SW480 (cell line): ENCODE measurements at regions not wholly inside any gene's neighbourhood (a gene's known extent, or its start where the extent isn't known, plus 50 kb on each side); places are given as distances from the start of the nearest gene placed in this dataset.
"Not testable (repeated sequence)": the region's sequence is repeated elsewhere in the genome, so short reads cannot be mapped to it uniquely, and the experiment has no call there.

Source experiments
- DNase-seq: peaks from one replicate; pipeline ENCODE4 v3.0.0-alpha.2; 2016; ENCODE audit warnings: low spot score

- DNase-seq, result no peak
Observed at GRCh38 chr9:96064826-96065481, 189.5 kb downstream of the ERCC6L2 start.

DNA sequence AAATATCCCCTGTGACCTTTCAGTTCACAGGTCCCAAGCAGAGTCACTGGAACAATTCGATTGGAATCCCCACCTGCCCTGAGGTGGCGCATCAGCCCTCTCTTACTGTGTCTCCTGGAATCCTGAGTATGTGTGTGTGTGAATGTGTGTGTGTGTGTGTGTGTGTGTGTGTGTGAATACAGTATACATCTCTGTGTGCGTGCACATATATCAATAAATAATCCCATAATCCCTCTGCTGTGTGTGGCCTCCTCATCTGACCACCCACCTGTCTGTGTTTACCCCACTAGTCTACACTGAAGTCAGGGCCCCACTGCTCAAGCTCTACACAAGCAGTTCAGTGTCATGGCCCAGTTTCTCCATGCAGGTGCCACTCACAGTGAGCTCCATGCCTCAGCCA, 187.4 kb downstream of the ERCC6L2 start:
- DNase-seq, result no peak

- DNase-seq, result no peak
Observed at GRCh38 chr9:96062031-96062430, 186.5 kb downstream of the ERCC6L2 start.

GRCh38 chr9:96061293-96061987, 185.9 kb downstream of the ERCC6L2 start:
- DNase-seq, result peak; percentile 33

DNA sequence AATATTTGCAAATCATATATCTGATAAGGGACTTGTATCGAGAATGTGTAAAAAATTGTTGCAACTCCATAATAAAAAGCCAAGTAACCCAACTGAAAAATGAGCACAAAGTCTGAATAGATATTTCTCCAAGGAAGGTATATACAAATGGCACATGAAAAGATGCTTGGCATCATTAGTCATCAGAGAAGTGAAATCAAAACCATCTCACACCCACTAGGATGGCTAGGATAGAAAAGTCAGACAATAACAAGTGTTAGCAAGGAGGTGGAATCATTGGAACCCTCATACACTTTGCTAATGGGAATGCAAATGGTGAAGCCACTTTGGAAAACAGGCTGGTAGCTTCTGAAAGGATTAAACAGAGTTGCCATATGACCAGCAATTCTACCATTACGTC, 182.7 kb downstream of the ERCC6L2 start:
- no peak for DNase-seq

GRCh38 chr9:96057155-96057554, 181.7 kb downstream of the ERCC6L2 start:
- peak; percentile 20 for DNase-seq

- DNase-seq, result no peak
Observed at GRCh38 chr9:96056226-96056625, 180.7 kb downstream of the ERCC6L2 start.

DNA sequence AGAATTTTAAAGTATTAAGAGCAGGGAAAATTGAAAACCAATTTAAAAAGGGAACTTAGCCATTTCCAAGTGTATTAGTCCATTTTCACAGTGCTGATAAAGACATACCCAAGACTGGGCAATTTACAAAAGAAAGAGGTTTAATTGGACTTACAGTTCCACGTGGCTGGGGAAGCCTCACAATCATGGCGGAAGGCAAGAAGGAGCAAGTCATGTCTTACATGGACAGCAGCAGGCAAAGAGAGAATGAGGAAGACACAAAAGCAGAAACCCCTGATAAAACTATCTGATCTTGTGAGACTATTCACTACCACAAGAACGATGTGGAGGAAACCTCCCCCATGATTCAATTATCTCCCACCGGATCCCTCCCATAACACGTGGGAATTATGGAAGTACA, 178.8 kb downstream of the ERCC6L2 start:
- DNase-seq, result not testable (repeated sequence)

DNA sequence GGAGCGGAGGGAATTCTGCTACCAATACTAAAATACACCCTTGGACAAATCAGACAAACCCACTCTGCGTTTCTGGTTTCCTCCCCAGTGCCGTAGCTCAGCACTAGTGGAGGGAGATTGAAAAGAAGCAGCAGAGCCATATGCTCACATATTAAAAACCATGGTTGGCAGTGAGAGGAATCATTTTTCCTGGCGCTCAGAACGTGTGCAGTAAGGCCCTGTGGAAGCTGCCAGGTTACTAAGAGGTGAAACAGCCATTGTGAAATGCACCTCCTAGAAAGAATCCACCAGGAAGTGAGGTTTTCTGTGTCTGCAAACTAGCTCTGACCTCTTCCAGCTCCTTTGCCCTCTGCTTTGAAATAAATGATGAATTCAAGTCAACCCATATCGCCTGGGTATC, 177.2 kb downstream of the ERCC6L2 start:
- DNase-seq, result no peak

- DNase-seq, result no peak
Observed at GRCh38 chr9:96051423-96051822, 175.9 kb downstream of the ERCC6L2 start.

DNA sequence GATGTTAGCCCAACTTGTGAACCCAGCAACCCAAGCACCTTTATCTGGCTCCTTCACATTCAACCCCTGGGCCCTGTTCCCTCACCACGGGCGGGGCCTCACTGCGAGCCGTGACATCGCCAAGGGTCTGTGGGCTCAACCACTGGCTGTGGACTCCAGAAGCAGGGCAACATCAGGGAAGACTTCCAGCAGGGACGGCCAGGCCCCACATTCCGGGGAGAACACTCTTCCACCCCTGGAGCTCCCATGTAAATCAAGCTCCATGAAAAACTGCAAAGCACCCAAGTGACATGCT, 175.3 kb downstream of the ERCC6L2 start:
- DNase-seq, result no peak

GRCh38 chr9:96050048-96050860, 174.8 kb downstream of the ERCC6L2 start:
- DNase-seq, result no peak

- no peak for DNase-seq
Observed at GRCh38 chr9:96048956-96049831, 173.7 kb downstream of the ERCC6L2 start.

- DNase-seq, result no peak
Observed at GRCh38 chr9:96048104-96048955, 172.8 kb downstream of the ERCC6L2 start.

GRCh38 chr9:96047741-96048103, 172.2 kb downstream of the ERCC6L2 start:
- no peak for DNase-seq

- no peak for DNase-seq
Observed at GRCh38 chr9:96047116-96047639, 171.7 kb downstream of the ERCC6L2 start.

- DNase-seq, result no peak
Observed at GRCh38 chr9:96045811-96046210, 170.3 kb downstream of the ERCC6L2 start.

DNA sequence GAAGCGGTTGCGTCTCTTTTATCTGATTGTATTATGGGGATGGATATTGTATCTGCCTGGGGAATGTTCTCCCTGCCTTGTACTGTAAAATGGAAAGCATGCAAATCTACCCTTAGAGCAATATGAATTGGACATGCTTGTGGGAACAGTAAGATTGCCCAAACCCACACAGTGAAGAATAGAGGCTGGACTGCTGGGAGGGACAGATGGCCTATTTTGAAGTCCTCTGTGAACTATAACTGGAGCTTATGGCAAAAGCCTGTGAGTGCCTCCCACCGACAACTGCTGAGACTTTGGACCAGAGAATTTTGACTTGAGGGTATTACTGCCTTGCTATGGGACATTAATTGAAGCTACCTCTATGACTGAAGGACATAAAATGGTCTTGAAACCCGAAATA, 168.9 kb downstream of the ERCC6L2 start:
- no peak for DNase-seq

DNA sequence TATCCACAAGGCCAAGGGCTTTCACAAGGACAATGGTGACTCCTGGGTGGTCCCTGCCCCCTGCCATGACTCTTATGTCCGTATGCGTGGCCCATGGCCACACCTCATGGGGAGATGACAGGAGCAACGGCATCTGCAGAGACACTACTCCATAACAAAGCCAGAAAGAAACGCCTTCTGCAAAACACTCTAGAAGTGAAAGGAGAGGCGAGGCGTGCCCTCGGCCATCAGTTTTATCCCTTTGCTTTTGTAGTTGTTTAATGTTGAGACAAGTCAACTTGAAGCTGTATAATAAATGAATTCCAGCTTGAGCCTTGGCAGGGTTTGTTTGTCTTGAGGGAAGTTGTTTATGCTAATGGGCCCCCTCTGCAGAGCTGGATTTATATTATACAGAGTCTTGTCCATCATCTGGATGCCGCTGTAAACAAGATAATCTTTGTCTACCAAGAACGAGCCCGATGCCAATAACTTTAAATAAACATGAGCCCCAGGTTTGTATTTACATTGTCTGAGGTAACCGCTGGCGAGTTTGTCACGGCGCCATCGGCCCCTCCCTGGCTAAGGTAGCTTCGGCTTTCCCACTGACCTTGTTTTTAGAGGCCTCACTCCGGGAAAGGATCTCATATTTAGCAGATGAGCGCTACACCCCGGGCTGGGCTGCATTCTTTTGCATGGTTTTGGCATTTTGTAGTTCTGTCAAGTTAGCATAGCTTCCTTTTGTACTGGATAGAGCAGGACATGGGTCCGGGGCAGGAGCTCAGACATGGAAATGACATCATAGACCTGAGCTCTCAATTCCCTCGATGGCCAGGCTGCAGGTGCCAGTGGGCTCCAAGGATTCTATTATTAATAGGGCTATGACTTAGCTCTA, 165.3 kb downstream of the ERCC6L2 start:
- DNase-seq, result peak; percentile 14

DNA sequence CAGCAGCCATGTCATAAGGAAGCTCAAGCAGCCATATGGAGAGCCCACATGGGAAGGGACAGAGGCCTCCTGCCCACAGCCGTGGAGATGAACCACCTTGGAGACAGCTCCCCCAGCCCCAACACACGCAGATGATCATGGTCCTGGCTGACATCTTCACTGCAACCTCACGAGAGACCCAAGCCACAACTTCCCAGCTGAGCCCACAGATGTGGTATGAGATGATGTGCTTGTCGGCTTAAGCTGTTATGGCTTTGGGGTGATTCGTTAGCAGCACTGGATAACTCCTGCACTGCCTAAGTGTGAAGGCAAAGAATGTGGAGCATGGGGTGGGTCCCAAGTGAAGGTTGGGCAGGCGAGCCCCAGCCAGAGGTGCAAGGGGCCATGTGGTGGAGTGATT, 163.4 kb downstream of the ERCC6L2 start:
- DNase-seq, result no peak
